ENCODE measurements at regions not wholly inside any gene's neighbourhood (a gene's known extent, or its start where the extent isn't known, plus 50 kb on each side); places are given as distances from the start of the nearest gene placed in this dataset.

- Histone ChIP-seq H3K36me3 (no peaks in the 10 kb centered on the region), H3K9me3 (peaks cover 0 to 5% (median 0%) of the 10 kb centered on the region in 3 donors), H3K27me3 (peaks cover 0 to 11% (median 0%) of the 10 kb centered on the region in 4 donors), H3K27ac (no peak overlapping the region), H3K4me1 (no peaks in the 10 kb centered on the region), H3K4me3 (no peak overlapping the region)
- DNase-seq, result no peak
- TF ChIP-seq CTCF (IDR thresholded peaks at IDR 0.05), result no peak
- TF ChIP-seq POLR2A (IDR thresholded peaks at IDR 0.05), result no peak
- WGBS, 2 donors, result 80 to 95% methylated on average over 6 to 14 of the region's 34 CpGs
- intact Hi-C loops (cut with DNase I), result no loop called here
Measured at GRCh38 chr22:49298834-49299750, 528.6 kb downstream of the BRD1 start.

- no peak overlapping the region for H3K4me3 ChIP-seq
- no peaks in the 10 kb centered on the region for H3K4me1 ChIP-seq
- no peaks in the 10 kb centered on the region for H3K36me3 ChIP-seq
- H3K27ac ChIP-seq, result no peak overlapping the region
- intact Hi-C loops (cut with DNase I), result no loop called here
- peaks cover 0 to 5% (median 0%) of the 10 kb centered on the region in 3 donors for H3K9me3 ChIP-seq
- 63 to 83% methylated on average over 16 to 19 of the region's 39 CpGs for WGBS, 2 donors
- TF ChIP-seq POLR2A (IDR thresholded peaks at IDR 0.05) (no peak), CTCF (IDR thresholded peaks at IDR 0.05) (no peak)
- DNase-seq, result no peak
- H3K27me3 ChIP-seq, result peaks cover 0 to under 1% (median 0%) of the 10 kb centered on the region in 4 donors
Measured at GRCh38 chr22:49297871-49298721, 529.6 kb downstream of the BRD1 start.

DNA sequence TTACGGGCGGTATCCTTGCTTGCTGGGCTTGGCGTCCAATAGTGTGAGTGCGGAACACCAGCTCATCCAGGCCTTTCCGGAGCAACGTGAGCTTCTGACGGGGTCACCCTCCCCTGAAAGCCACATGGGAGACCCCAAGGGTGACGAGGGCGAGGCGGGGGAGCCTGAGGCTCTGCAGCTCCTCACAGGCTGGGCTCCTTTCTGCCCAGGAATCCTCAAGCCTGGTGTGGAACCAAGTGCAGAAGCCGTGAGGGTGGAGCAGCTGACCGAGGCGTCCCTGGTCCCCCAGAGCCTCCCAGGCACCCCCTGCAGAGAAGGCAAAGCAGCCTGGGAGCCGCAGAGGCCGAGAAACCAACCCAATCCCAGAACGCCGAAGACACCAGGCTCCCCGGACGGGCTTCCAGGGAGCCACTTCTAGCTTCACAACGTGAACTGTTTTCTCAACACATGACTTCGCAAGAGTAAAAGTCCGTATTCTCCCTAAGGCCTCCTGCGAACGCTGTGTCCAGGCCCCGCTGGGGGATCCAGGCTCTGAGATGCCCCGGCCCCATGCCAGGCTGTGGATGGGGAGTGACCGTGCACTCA lies 530.3 kb downstream of the BRD1 start:
- no peak for DNase-seq
- intact Hi-C loops (cut with DNase I), result no loop called here
- H3K9me3 ChIP-seq, result peaks cover 0 to 5% (median 0%) of the 10 kb centered on the region in 3 donors
- no peaks in the 10 kb centered on the region for H3K4me1 ChIP-seq
- no peak for TF ChIP-seq CTCF (IDR thresholded peaks at IDR 0.05)
- TF ChIP-seq POLR2A (IDR thresholded peaks at IDR 0.05), result no peak
- H3K27me3 ChIP-seq, result no peaks in the 10 kb centered on the region
- H3K36me3 ChIP-seq, result no peaks in the 10 kb centered on the region
- WGBS, 2 donors, result 78 to 80% methylated on average over 1 to 7 of the region's 27 CpGs
- H3K27ac ChIP-seq, result no peak overlapping the region
- H3K4me3 ChIP-seq, result no peak overlapping the region

DNA sequence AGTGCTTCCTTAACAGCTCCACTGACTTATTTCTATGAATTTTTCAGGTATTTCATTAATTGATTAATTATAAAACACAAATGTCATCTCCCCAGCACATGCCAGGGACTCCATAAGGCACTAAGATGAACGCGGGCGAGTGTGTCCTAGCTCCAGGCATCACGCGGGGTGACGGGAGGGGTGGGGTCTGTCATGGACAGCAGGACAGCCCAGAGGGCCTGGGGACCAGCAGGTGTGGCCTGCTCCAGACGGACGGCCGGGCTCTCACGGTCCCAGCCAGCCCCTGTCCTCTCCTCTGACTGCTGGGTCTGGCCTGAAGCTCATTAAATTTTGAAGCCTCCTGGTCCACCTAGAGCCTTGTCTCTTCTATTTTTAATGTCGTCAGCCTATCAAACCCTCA lies 531.1 kb downstream of the BRD1 start:
- intact Hi-C loops (cut with DNase I), result no loop called here
- Histone ChIP-seq H3K4me3 (no peak overlapping the region), H3K27ac (no peak overlapping the region), H3K4me1 (no peaks in the 10 kb centered on the region), H3K9me3 (peaks cover 0 to 5% (median 0%) of the 10 kb centered on the region in 3 donors), H3K27me3 (peaks cover 0 to 6% (median 0%) of the 10 kb centered on the region in 4 donors), H3K36me3 (no peaks in the 10 kb centered on the region)
- no peak for DNase-seq
- 81 to 97% methylated on average over 6 to 11 of the region's 11 CpGs for WGBS, 2 donors
- TF ChIP-seq POLR2A (IDR thresholded peaks at IDR 0.05) (no peak), CTCF (IDR thresholded peaks at IDR 0.05) (no peak)

Data from esophagus squamous epithelium (tissue), 5 donors.